Mesendoderm (in vitro differentiated cells): ENCODE measurements at regions not wholly inside any gene's neighbourhood (a gene's known extent, or its start where the extent isn't known, plus 50 kb on each side); places are given as distances from the start of the nearest gene placed in this dataset.

ENCODE experiments used
- DNase-seq: peaks from one replicate; pipeline ENCODE4 v3.0.0; 2013
- H2AK5ac ChIP-seq: 2 replicates; pipeline ENCODE4 v1.6.1; 2013; ENCODE audit warnings: low read length, inconsistent platforms
- H2BK120ac ChIP-seq: 2 replicates; pipeline ENCODE4 v1.6.1; 2013; ENCODE audit warnings: low read depth, mild to moderate bottlenecking, low read length, moderate library complexity, mixed read lengths
- H2BK15ac ChIP-seq: replicated peaks from 2 replicates; pipeline ENCODE4 v1.6.1; 2013; ENCODE audit warnings: low read depth, mild to moderate bottlenecking, moderate library complexity
- H2BK5ac ChIP-seq: 2 replicates; pipeline ENCODE4 v1.6.1; 2013; ENCODE audit warnings: low read length, inconsistent platforms
- H3K18ac ChIP-seq: 2 replicates; pipeline ENCODE4 v1.6.1; 2013; ENCODE audit warnings: mild to moderate bottlenecking, low read length, mixed read lengths
- H3K23ac ChIP-seq: one replicate; pipeline ENCODE4 v1.6.1; 2013; ENCODE audit warnings: low read length
- H3K27ac ChIP-seq: 2 replicates; pipeline ENCODE4 v1.5.1; 2013; ENCODE audit warnings: low read depth, mild to moderate bottlenecking, inconsistent platforms, low read length, moderate library complexity
- H3K27me3 ChIP-seq: 2 replicates; pipeline ENCODE4 v1.6.1; 2013; ENCODE audit warnings: low read length, control low read depth, mild to moderate bottlenecking, inconsistent platforms; ENCODE audit not compliant: insufficient read depth, poor library complexity
- H3K36me3 ChIP-seq: 2 replicates; pipeline ENCODE4 v1.6.1; 2013; ENCODE audit warnings: low read length, inconsistent platforms; ENCODE audit not compliant: control insufficient read depth, insufficient read depth
- H3K4ac ChIP-seq: one replicate; pipeline ENCODE4 v1.6.1; 2013; ENCODE audit warnings: low read depth, mild to moderate bottlenecking, low read length, moderate library complexity
- H3K4me1 ChIP-seq: 2 replicates; pipeline ENCODE4 v1.6.1; 2013; ENCODE audit warnings: low read depth, low read length, inconsistent platforms; ENCODE audit not compliant: control insufficient read depth
- H3K4me2 ChIP-seq: 2 replicates; pipeline ENCODE4 v1.6.1; 2013; ENCODE audit warnings: low read length
- H3K4me3 ChIP-seq: 2 replicates; pipeline ENCODE4 v1.5.1; 2013; ENCODE audit warnings: mild to moderate bottlenecking, low read length
- H3K56ac ChIP-seq: one replicate; pipeline ENCODE4 v1.6.1; 2013; ENCODE audit warnings: low read length
- H3K79me1 ChIP-seq: 2 replicates; pipeline ENCODE4 v1.6.1; 2013; ENCODE audit warnings: low read length, inconsistent platforms
- H3K79me2 ChIP-seq: 2 replicates; pipeline ENCODE4 v1.6.1; 2013; ENCODE audit warnings: mild to moderate bottlenecking, low read length; ENCODE audit not compliant: control insufficient read depth, insufficient read depth
- H3K9ac ChIP-seq: 2 replicates; pipeline ENCODE4 v1.6.1; 2013; ENCODE audit warnings: low read length, inconsistent platforms
- H4K5ac ChIP-seq: one replicate; pipeline ENCODE4 v1.6.1; 2013; ENCODE audit warnings: low read length
- H4K8ac ChIP-seq: one replicate; pipeline ENCODE4 v1.6.1; 2013; ENCODE audit warnings: low read depth, mild to moderate bottlenecking, control low read depth, low read length, moderate library complexity
- WGBS: extraction: QIAGEN DNeasy Blood & Tissue Kit; methylation state at CpG from one replicate; pipeline ENCODE4 v1.1.7; 2013; ENCODE audit warnings: low lambda C conversion rate, missing lambda C conversion rate; ENCODE audit not compliant: insufficient coverage; ENCODE audit errors: extremely low coverage; 5-methylcytosine and 5-hydroxymethylcytosine counted together

GRCh38 chr16:64892835-64893785 is 228.8 kb downstream of the CDH11 start:
- Histone ChIP-seq H2BK15ac (no peak overlapping the region), H3K4ac (no peak overlapping the region), H3K18ac (no peak overlapping the region), H3K23ac (no peak overlapping the region), H3K4me1 (no peaks in the 10 kb centered on the region), H3K27me3 (no peaks in the 10 kb centered on the region), H3K79me2 (no peaks in the 10 kb centered on the region), H3K79me1 (no peaks in the 10 kb centered on the region), H2AK5ac (no peak overlapping the region), H2BK120ac (no peak overlapping the region), H4K5ac (no peak overlapping the region), H2BK5ac (no peak overlapping the region), H3K36me3 (no peaks in the 10 kb centered on the region), H3K9ac (no peak overlapping the region), H3K4me2 (no peak overlapping the region), H3K56ac (no peak overlapping the region), H3K27ac (no peak overlapping the region), H4K8ac (no peak overlapping the region), H3K4me3 (no peak overlapping the region)
- DNase-seq, result no peak
- WGBS, result no CpG with 5 or more reads among the region's 11 CpGs

DNA sequence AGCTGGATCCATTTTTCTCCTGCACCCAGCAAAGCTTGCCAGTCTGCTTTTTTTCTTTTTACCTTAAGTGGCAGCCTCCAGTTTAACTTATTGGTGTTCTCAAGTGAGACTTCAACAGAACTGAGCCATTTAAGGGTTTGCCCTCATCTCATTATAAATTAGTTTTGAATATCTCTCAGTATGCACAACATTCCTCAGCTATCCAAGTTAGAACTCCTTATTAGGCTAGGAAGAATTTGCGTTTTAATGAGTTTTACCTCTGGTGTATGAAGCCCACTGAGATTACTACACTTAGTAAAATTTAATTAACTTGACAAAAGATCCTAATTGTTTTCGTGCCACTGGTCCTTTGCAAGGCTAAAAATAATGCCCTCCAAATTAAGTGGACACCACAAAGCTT is 232.4 kb downstream of the CDH11 start:
- H3K9ac ChIP-seq, result no peak overlapping the region
- H2BK15ac ChIP-seq, result no peak overlapping the region
- DNase-seq, result no peak
- H3K23ac ChIP-seq, result no peak overlapping the region
- no peaks in the 10 kb centered on the region for H3K36me3 ChIP-seq
- H3K79me2 ChIP-seq, result no peaks in the 10 kb centered on the region
- H2AK5ac ChIP-seq, result no peak overlapping the region
- H3K27me3 ChIP-seq, result no peaks in the 10 kb centered on the region
- no peak overlapping the region for H4K8ac ChIP-seq
- H3K4me3 ChIP-seq, result no peak overlapping the region
- H3K18ac ChIP-seq, result no peak overlapping the region
- H2BK5ac ChIP-seq, result no peak overlapping the region
- H4K5ac ChIP-seq, result no peak overlapping the region
- no peaks in the 10 kb centered on the region for H3K79me1 ChIP-seq
- no peak overlapping the region for H3K56ac ChIP-seq
- H3K4ac ChIP-seq, result no peak overlapping the region
- no peaks in the 10 kb centered on the region for H3K4me1 ChIP-seq
- no peak overlapping the region for H2BK120ac ChIP-seq
- no CpG with 5 or more reads among the region's 2 CpGs for WGBS
- H3K27ac ChIP-seq, result no peak overlapping the region
- no peak overlapping the region for H3K4me2 ChIP-seq

DNA sequence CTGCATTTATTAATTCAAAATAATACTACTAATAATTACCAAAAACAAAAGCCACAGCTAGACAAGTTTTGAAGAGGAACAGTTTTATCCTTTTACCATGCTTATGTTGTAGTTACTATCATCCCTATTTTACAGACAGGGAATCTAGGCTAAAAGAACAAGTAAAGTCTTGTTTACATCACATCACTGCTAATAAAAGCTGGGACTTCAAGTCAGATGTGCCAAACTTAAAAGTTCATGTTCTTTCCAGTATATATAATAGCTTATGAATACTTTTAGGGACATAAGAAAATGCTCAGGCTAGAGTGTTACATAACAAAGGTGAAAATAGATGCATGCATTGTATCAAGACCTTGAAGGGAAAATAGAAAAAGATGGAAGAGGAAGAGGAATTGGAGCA is 234.2 kb downstream of the CDH11 start:
- H3K36me3 ChIP-seq, result no peaks in the 10 kb centered on the region
- H3K23ac ChIP-seq, result no peak overlapping the region
- no peak overlapping the region for H3K56ac ChIP-seq
- H3K27ac ChIP-seq, result no peak overlapping the region
- no peak overlapping the region for H2BK5ac ChIP-seq
- no peak overlapping the region for H3K18ac ChIP-seq
- H4K5ac ChIP-seq, result no peak overlapping the region
- no peak overlapping the region for H3K9ac ChIP-seq
- no peak overlapping the region for H2BK15ac ChIP-seq
- H3K4ac ChIP-seq, result no peak overlapping the region
- DNase-seq, result no peak
- no peaks in the 10 kb centered on the region for H3K79me2 ChIP-seq
- no peaks in the 10 kb centered on the region for H3K79me1 ChIP-seq
- no peak overlapping the region for H2BK120ac ChIP-seq
- H3K4me2 ChIP-seq, result no peak overlapping the region
- no peaks in the 10 kb centered on the region for H3K4me1 ChIP-seq
- H3K27me3 ChIP-seq, result no peaks in the 10 kb centered on the region
- no peak overlapping the region for H2AK5ac ChIP-seq
- no peak overlapping the region for H4K8ac ChIP-seq
- H3K4me3 ChIP-seq, result no peak overlapping the region

GRCh38 chr16:64882078-64882784 is 239.6 kb downstream of the CDH11 start:
- H3K4me3 ChIP-seq, result no peak overlapping the region
- no peaks in the 10 kb centered on the region for H3K79me1 ChIP-seq
- H4K8ac ChIP-seq, result no peak overlapping the region

GRCh38 chr16:64880994-64881393 is 240.9 kb downstream of the CDH11 start:
- Histone ChIP-seq H3K23ac (no peak overlapping the region), H3K4me2 (no peak overlapping the region), H4K5ac (no peak overlapping the region), H2BK5ac (no peak overlapping the region), H3K4me3 (no peak overlapping the region), H3K18ac (no peak overlapping the region), H4K8ac (no peak overlapping the region), H3K79me1 (no peaks in the 10 kb centered on the region), H2AK5ac (no peak overlapping the region), H3K4ac (no peak overlapping the region), H3K36me3 (no peaks in the 10 kb centered on the region), H3K27ac (no peak overlapping the region), H3K9ac (no peak overlapping the region), H2BK15ac (no peak overlapping the region), H3K27me3 (no peaks in the 10 kb centered on the region), H2BK120ac (no peak overlapping the region), H3K4me1 (no peaks in the 10 kb centered on the region), H3K79me2 (no peaks in the 10 kb centered on the region), H3K56ac (no peak overlapping the region)
- no CpG with 5 or more reads among the region's 2 CpGs for WGBS
- no peak for DNase-seq

More at GRCh38 chr16:64882078-64882784, 239.6 kb downstream of the CDH11 start:
- no peak overlapping the region for H2AK5ac ChIP-seq
- no peak overlapping the region for H3K56ac ChIP-seq
- no peaks in the 10 kb centered on the region for H3K27me3 ChIP-seq
- no peak overlapping the region for H3K9ac ChIP-seq
- H3K4me1 ChIP-seq, result no peaks in the 10 kb centered on the region
- H3K18ac ChIP-seq, result no peak overlapping the region
- no peak overlapping the region for H2BK120ac ChIP-seq
- no peak for DNase-seq
- H2BK15ac ChIP-seq, result no peak overlapping the region
- H3K4me2 ChIP-seq, result no peak overlapping the region
- H4K5ac ChIP-seq, result no peak overlapping the region
- H3K79me2 ChIP-seq, result no peaks in the 10 kb centered on the region
- H2BK5ac ChIP-seq, result no peak overlapping the region
- H3K36me3 ChIP-seq, result no peaks in the 10 kb centered on the region
- no peak overlapping the region for H3K4ac ChIP-seq
- no CpG with 5 or more reads among the region's 6 CpGs for WGBS
- no peak overlapping the region for H3K23ac ChIP-seq
- no peak overlapping the region for H3K27ac ChIP-seq
